ENCODE measurements at regions not wholly inside any gene's neighbourhood (a gene's known extent, or its start where the extent isn't known, plus 50 kb on each side); places are given as distances from the start of the nearest gene placed in this dataset.

GRCh38 chr16:56041556-56042140, 149.6 kb upstream of the GNAO1 start:
- H3K4me3 ChIP-seq = no peak overlapping the region
- no peak overlapping the region for H3K27ac ChIP-seq
- no peak for TF ChIP-seq CTCF (IDR thresholded peaks at IDR 0.05)
- no peak for DNase-seq (ENCODE audit: low spot score)

GRCh38 chr16:56038564-56039098, 152.7 kb upstream of the GNAO1 start:
- H3K4me3 ChIP-seq = no peak overlapping the region
- DNase-seq (ENCODE audit: low spot score) = no peak

GRCh38 chr16:56032072-56032471, 156.9 kb upstream of the CES5A start:
- Histone ChIP-seq H3K27ac (no peak overlapping the region), H3K4me3 (no peak overlapping the region)
- TF ChIP-seq CTCF (IDR thresholded peaks at IDR 0.05) = no peak
- DNase-seq (ENCODE audit: low spot score) = no peak

More at GRCh38 chr16:56038564-56039098, 152.7 kb upstream of the GNAO1 start:
- no peak overlapping the region for H3K27ac ChIP-seq
- no peak for TF ChIP-seq CTCF (IDR thresholded peaks at IDR 0.05)

DNA sequence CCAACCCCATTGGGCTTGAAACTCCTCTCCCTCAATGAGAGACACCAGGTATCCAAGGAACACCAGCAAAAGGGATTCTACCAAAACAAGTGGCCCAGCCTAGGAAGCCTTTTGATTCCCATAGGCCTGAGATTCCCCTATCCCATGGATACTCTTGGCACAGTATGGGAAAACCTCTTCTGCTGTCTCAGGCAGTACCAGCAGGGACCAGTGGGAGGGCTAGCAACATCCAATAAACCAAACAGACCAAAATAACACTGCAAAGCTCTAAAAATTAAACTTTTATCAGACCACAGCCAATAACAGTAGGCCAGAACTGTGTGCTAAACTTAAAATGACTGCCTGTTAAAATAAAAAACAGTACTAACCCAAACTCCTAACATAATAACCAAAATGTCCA, 153.9 kb upstream of the CES5A start:
- H3K4me3 ChIP-seq = no peak overlapping the region

GRCh38 chr16:56022818-56023217, 147.6 kb upstream of the CES5A start:
- no peak for DNase-seq (ENCODE audit: low spot score)
- Histone ChIP-seq H3K4me3 (no peak overlapping the region), H3K27ac (no peak overlapping the region)
- no peak for TF ChIP-seq CTCF (IDR thresholded peaks at IDR 0.05)

More for the DNA sequence above, 153.9 kb upstream of the CES5A start:
- DNase-seq (ENCODE audit: low spot score) = no peak
- TF ChIP-seq CTCF (IDR thresholded peaks at IDR 0.05) = no peak
- no peak overlapping the region for H3K27ac ChIP-seq

DNA sequence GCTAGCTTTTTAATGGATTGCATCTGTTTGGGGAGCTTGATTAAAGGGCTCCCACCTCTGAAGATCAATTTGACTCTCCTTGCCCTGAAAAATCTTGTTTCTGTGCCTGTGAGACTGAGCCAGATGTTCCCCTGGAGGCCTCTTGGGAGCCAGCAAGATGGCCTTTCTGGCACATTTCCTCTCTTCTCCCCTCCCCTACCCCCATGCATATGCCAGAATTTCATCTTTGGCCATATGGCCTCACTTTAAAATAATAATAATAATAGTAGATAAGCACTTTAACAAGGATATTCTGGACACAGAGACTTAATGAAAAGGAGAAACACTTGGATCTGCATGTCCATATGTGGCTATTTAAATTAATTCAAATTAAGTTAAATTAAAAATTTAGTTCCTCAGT, 144.1 kb upstream of the CES5A start:
- H3K4me3 ChIP-seq = no peak overlapping the region
- no peak for TF ChIP-seq CTCF (IDR thresholded peaks at IDR 0.05)

DNA sequence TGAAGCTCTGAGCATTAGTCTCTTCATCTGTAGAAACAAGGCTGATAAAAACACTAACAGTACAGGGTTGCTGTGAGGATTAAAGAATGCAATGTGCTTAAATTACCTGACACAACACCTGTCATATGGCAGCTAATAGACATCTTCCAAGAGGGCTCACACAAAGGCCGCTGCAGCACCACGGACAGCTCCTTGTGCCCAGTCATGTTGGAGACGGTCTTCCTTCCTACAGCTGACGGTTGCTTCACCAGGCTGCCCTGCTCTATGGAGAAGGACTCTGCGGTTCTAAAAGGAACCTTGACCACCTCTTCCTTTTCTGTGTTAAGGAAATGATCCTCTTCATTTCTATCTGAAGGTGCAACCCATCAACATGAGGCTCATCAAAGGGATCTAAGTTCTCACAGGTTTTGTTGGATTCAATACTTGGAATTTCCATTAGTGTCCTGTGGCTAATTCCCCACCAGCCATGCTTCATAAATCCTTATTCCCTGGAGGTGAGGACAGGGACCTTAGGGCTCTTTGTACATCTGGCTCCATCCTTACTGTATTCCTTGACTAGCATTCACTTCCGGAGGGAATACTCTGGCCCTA, 138.9 kb upstream of the CES5A start:
- no peak overlapping the region for H3K4me3 ChIP-seq
- DNase-seq (ENCODE audit: low spot score) = no peak
- TF ChIP-seq CTCF (IDR thresholded peaks at IDR 0.05) = no peak
- no peak overlapping the region for H3K27ac ChIP-seq

More for the DNA sequence above, 144.1 kb upstream of the CES5A start:
- no peak overlapping the region for H3K27ac ChIP-seq
- DNase-seq (ENCODE audit: low spot score) = no peak

All from coronary artery (tissue), 2 donors.